ENCODE measurements at regions not wholly inside any gene's neighbourhood (a gene's known extent, or its start where the extent isn't known, plus 50 kb on each side); places are given as distances from the start of the nearest gene placed in this dataset.

DNA sequence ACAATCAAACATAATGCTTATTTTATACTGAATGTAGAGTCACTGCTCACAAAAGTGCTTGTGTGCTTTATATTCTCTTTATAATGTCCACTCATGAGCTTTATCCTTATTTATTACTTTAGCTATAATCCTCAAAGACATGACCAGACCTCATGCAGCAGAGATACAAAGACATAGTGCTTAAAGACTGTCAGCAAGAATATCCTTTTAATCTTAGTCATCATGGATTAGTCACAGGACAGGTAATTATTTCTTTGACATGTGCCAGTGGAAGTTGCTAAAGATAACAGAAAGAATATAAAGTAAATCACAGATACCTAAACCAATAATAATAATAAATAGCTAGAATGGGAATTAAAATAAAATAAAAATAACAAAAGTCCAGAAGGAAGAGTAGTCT, 707.5 kb downstream of the BCL11B start:
- TF ChIP-seq, protein P1, sequence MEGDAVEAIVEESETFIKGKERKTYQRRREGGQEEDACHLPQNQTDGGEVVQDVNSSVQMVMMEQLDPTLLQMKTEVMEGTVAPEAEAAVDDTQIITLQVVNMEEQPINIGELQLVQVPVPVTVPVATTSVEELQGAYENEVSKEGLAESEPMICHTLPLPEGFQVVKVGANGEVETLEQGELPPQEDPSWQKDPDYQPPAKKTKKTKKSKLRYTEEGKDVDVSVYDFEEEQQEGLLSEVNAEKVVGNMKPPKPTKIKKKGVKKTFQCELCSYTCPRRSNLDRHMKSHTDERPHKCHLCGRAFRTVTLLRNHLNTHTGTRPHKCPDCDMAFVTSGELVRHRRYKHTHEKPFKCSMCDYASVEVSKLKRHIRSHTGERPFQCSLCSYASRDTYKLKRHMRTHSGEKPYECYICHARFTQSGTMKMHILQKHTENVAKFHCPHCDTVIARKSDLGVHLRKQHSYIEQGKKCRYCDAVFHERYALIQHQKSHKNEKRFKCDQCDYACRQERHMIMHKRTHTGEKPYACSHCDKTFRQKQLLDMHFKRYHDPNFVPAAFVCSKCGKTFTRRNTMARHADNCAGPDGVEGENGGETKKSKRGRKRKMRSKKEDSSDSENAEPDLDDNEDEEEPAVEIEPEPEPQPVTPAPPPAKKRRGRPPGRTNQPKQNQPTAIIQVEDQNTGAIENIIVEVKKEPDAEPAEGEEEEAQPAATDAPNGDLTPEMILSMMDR (IDR thresholded peaks at IDR 0.05; ENCODE audit: insufficient read depth, low read length), result no peak
- TF ChIP-seq POLR2AphosphoS5 (IDR thresholded peaks at IDR 0.05; ENCODE audit: low read depth) (no peak), GABPA (IDR thresholded peaks at IDR 0.05; ENCODE audit: low read depth) (no peak)
